ENCODE measurements at regions not wholly inside any gene's neighbourhood (a gene's known extent, or its start where the extent isn't known, plus 50 kb on each side); places are given as distances from the start of the nearest gene placed in this dataset.

GRCh38 chr4:1474126-1475090 lies 68.2 kb upstream of the NKX1-1 start:
- Histone ChIP-seq H3K4me3 (no peak overlapping the region), H3K36me3 (ENCODE audit: insufficient read depth in 1 of 2, low read depth in 1 of 2) (no peaks in the 10 kb centered on the region), H3K27me3 (ENCODE audit: insufficient read depth in 3 of 3, low read length in 2 of 3) (peaks cover 0 to 42% (median 8%) of the 10 kb centered on the region in 3 donors), H3K9me3 (no peaks in the 10 kb centered on the region), H3K27ac (no peak overlapping the region), H3K4me1 (no peaks in the 10 kb centered on the region)
- ATAC-seq (no peak), DNase-seq (peak in 1 of 2 donors; percentile 36)
- intact Hi-C loops (cut with DNase I) = no loop called here
- 69 to 73% (median 72%) methylated on average over 14 of the region's 14 CpGs for WGBS, 3 donors
- TF ChIP-seq CTCF (IDR thresholded peaks at IDR 0.05) = no peak

- DNase-seq (peak in 1 of 2 donors; percentile 20), ATAC-seq (no peak)
- no peaks in the 10 kb centered on the region for H3K36me3 ChIP-seq (ENCODE audit: insufficient read depth in 1 of 2, low read depth in 1 of 2)
- H3K27me3 ChIP-seq (ENCODE audit: insufficient read depth in 3 of 3, low read length in 2 of 3) = peaks cover 0 to 42% (median 8%) of the 10 kb centered on the region in 3 donors
- TF ChIP-seq CTCF (IDR thresholded peaks at IDR 0.05) = no peak
- H3K9me3 ChIP-seq = no peaks in the 10 kb centered on the region
- 77 to 85% (median 78%) methylated on average over 8 of the region's 8 CpGs for WGBS, 3 donors
- intact Hi-C loops (cut with DNase I) = no loop called here
- no peak overlapping the region for H3K27ac ChIP-seq
- H3K4me3 ChIP-seq = no peak overlapping the region
- no peaks in the 10 kb centered on the region for H3K4me1 ChIP-seq
Measured at GRCh38 chr4:1473718-1474117, 67.5 kb upstream of the NKX1-1 start.

- 46 to 64% (median 49%) methylated on average over 8 to 9 of the region's 9 CpGs for WGBS, 3 donors
- TF ChIP-seq CTCF (IDR thresholded peaks at IDR 0.05) = no peak
- Histone ChIP-seq H3K27me3 (ENCODE audit: insufficient read depth in 3 of 3, low read length in 2 of 3) (peaks cover 0 to 44% (median 8%) of the 10 kb centered on the region in 3 donors), H3K27ac (no peak overlapping the region), H3K4me1 (no peaks in the 10 kb centered on the region), H3K4me3 (no peak overlapping the region), H3K36me3 (ENCODE audit: insufficient read depth in 1 of 2, low read depth in 1 of 2) (no peaks in the 10 kb centered on the region), H3K9me3 (no peaks in the 10 kb centered on the region)
- intact Hi-C loops (cut with DNase I) = no loop called here
- DNase-seq (peak in 1 of 2 donors; percentile 35), ATAC-seq (no peak)
Measured at GRCh38 chr4:1472911-1473518, 66.8 kb upstream of the NKX1-1 start.

- no peak for TF ChIP-seq CTCF (IDR thresholded peaks at IDR 0.05)
- Histone ChIP-seq H3K4me3 (no peak overlapping the region), H3K27ac (no peak overlapping the region), H3K9me3 (no peaks in the 10 kb centered on the region), H3K36me3 (ENCODE audit: insufficient read depth in 1 of 2, low read depth in 1 of 2) (no peaks in the 10 kb centered on the region), H3K4me1 (no peaks in the 10 kb centered on the region), H3K27me3 (ENCODE audit: insufficient read depth in 3 of 3, low read length in 2 of 3) (peaks cover 0 to 40% (median 8%) of the 10 kb centered on the region in 3 donors)
- DNase-seq = peak in 1 of 2 donors; percentile 45
- 6 to 14% (median 8%) methylated on average over 44 to 58 of the region's 58 CpGs for WGBS, 3 donors
- no peak for ATAC-seq
- intact Hi-C loops (cut with DNase I) = no loop called here
Measured at GRCh38 chr4:1472148-1472797, 66.0 kb upstream of the NKX1-1 start.
